ENCODE measurements at regions not wholly inside any gene's neighbourhood (a gene's known extent, or its start where the extent isn't known, plus 50 kb on each side); places are given as distances from the start of the nearest gene placed in this dataset.

DNA sequence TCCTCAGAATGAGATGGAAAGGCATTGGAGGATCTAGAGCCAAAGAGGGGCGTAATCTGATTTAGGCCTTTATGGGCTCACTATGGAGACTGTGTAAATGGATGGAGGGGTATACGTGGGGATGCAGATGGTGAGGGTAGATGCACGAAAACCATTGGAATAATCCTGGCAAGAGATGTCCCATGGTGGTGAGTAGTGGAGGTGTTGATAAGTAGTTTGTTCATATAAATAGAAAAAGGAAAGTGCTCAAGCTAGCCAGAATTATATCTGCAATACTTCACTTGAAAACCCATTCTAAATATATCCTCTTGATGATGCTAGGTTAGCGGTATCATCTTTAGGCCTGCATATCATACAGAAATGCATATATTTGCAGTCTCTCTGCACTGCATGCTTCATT lies 459.7 kb downstream of the CDH2 start:
- no peak overlapping the region for H3K27ac ChIP-seq
- H3K4me1 ChIP-seq: no peaks in the 10 kb centered on the region
- H3K9me3 ChIP-seq: no peaks in the 10 kb centered on the region
- DNase-seq (no peak), ATAC-seq (no peak)
- H3K4me3 ChIP-seq: no peak overlapping the region
- TF ChIP-seq, protein P1, sequence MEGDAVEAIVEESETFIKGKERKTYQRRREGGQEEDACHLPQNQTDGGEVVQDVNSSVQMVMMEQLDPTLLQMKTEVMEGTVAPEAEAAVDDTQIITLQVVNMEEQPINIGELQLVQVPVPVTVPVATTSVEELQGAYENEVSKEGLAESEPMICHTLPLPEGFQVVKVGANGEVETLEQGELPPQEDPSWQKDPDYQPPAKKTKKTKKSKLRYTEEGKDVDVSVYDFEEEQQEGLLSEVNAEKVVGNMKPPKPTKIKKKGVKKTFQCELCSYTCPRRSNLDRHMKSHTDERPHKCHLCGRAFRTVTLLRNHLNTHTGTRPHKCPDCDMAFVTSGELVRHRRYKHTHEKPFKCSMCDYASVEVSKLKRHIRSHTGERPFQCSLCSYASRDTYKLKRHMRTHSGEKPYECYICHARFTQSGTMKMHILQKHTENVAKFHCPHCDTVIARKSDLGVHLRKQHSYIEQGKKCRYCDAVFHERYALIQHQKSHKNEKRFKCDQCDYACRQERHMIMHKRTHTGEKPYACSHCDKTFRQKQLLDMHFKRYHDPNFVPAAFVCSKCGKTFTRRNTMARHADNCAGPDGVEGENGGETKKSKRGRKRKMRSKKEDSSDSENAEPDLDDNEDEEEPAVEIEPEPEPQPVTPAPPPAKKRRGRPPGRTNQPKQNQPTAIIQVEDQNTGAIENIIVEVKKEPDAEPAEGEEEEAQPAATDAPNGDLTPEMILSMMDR (IDR thresholded peaks at IDR 0.05): no peak
- H3K36me3 ChIP-seq (ENCODE audit: insufficient read depth in 1 of 2, low read depth in 1 of 2): no peaks in the 10 kb centered on the region
- H3K27me3 ChIP-seq (ENCODE audit: insufficient read depth in 3 of 3, low read length in 2 of 3): no peaks in the 10 kb centered on the region
- WGBS, 3 donors: 94 to 98% (median 96%) methylated on average over 4 of the region's 4 CpGs
- intact Hi-C loops (cut with DNase I): no loop called here

DNA sequence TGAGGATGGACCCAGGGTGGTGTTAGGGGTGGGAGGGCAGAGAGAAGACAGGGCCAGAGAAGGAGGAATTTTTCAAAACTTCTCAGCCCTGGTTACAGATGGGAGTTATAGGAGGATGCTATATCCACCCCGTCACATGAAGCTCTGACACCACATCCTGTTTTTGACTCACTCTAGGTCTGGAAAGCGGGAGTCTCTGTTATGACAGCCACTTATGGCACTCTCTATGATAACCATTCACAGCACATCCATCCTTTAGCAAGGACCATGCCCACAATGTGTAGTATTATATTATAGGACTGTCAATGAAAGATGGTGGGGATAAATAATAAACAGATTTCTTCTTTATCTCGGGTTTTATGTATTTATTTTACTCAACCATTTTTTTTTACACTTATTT lies 461.2 kb downstream of the CDH2 start:
- H3K27ac ChIP-seq: no peak overlapping the region

DNA sequence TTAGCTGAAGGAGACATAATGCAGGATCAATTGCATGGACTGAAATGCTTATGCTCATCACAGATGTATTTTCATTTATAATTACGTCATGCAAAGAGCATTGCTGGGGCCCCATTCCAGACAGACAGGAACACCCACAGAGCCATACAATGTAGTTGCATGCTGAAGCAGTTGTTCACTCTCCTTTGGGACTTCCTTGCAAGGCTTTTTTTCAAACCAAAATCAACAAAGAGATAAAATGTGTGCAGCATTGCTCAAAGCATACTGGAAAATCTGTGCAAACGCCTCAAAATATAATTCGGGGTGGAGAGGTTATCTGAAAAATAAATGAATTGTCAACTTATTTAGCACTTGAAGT lies 463.2 kb downstream of the CDH2 start:
- Histone ChIP-seq H3K36me3 (ENCODE audit: insufficient read depth in 1 of 2, low read depth in 1 of 2) (no peaks in the 10 kb centered on the region), H3K27ac (no peak overlapping the region), H3K27me3 (ENCODE audit: insufficient read depth in 3 of 3, low read length in 2 of 3) (no peaks in the 10 kb centered on the region), H3K4me1 (no peaks in the 10 kb centered on the region), H3K9me3 (no peaks in the 10 kb centered on the region), H3K4me3 (no peak overlapping the region)
- 23 to 28% (median 23%) methylated on average over 3 of the region's 3 CpGs for WGBS, 3 donors
- no peak for DNase-seq
- intact Hi-C loops (cut with DNase I): no loop called here
- no peak for ATAC-seq
- TF ChIP-seq, protein P1 (IDR thresholded peaks at IDR 0.05): no peak

More for the DNA sequence above, 461.2 kb downstream of the CDH2 start:
- Histone ChIP-seq H3K27me3 (ENCODE audit: insufficient read depth in 3 of 3, low read length in 2 of 3) (no peaks in the 10 kb centered on the region), H3K9me3 (no peaks in the 10 kb centered on the region), H3K4me1 (no peaks in the 10 kb centered on the region), H3K36me3 (ENCODE audit: insufficient read depth in 1 of 2, low read depth in 1 of 2) (no peaks in the 10 kb centered on the region), H3K4me3 (no peak overlapping the region)
- intact Hi-C loops (cut with DNase I): no loop called here
- ATAC-seq: no peak
- TF ChIP-seq, protein P1 (IDR thresholded peaks at IDR 0.05): no peak
- no peak for DNase-seq
- WGBS, 3 donors: 84 to 96% (median 88%) methylated on average over 3 of the region's 3 CpGs

DNA sequence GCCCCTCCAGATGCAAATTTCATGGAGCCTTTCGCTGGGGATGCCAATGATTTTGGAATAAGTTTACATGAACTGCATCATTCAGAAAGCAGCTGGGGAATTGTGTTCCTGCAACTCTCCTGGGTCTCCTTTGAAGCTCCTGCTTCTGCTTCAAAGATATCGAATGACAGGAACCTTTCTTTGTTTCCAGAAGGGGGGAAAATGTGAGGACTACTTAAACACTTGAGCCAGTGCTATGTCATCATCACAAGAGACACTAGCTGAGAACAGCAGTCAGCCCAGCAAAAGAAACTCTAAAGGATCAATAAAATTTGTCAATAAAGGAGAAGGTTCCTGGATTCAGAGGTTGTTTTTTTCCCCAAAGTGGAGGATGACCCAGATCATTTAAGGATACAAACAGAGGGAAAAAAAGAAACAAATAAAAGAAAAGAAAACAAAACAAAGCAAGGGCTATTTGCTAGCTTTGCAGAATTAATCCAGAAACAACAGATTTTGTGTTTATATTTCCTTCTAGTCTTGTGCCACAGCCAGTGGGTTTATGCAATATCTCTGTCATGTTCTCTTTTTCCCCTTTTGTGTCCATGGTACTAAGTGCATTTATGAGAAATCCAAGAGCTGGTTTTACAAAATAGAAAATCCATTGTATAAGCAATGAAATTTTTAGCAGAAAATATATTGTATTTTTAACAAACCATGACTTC lies 463.7 kb downstream of the CDH2 start:
- TF ChIP-seq, protein P1 (IDR thresholded peaks at IDR 0.05): no peak
- intact Hi-C loops (cut with DNase I): no loop called here
- ATAC-seq (no peak), DNase-seq (no peak)
- Histone ChIP-seq H3K27ac (no peak overlapping the region), H3K9me3 (no peaks in the 10 kb centered on the region), H3K4me1 (no peaks in the 10 kb centered on the region), H3K36me3 (ENCODE audit: insufficient read depth in 1 of 2, low read depth in 1 of 2) (no peaks in the 10 kb centered on the region), H3K27me3 (ENCODE audit: insufficient read depth in 3 of 3, low read length in 2 of 3) (no peaks in the 10 kb centered on the region), H3K4me3 (no peak overlapping the region)
- WGBS, 3 donors: 29 to 45% (median 32%) methylated on average over 2 of the region's 2 CpGs

DNA sequence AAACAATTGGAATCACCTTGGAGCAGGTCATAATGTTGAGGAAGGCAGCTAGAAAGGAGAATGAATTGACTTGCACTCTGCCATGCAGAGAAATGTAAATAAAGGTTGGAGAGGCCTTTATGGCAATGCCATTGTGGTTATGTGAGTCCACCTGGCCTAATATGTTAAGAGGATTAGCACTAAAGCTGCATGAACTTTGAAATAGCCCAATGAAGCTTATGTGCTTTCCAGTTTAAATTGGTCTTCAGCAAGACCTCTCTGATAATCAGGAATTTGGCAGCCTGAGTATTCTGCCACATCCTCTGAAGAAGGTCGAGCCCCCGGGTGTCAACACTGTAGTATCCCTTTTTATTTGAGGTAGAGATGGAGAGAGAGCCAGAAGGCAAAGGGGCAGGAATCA lies 464.9 kb downstream of the CDH2 start:
- Histone ChIP-seq H3K27me3 (ENCODE audit: insufficient read depth in 3 of 3, low read length in 2 of 3) (no peaks in the 10 kb centered on the region), H3K27ac (no peak overlapping the region), H3K4me3 (no peak overlapping the region), H3K36me3 (ENCODE audit: insufficient read depth in 1 of 2, low read depth in 1 of 2) (no peaks in the 10 kb centered on the region), H3K4me1 (no peaks in the 10 kb centered on the region), H3K9me3 (no peaks in the 10 kb centered on the region)
- 18 to 25% (median 20%) methylated on average over 2 of the region's 2 CpGs for WGBS, 3 donors
- no peak for ATAC-seq
- DNase-seq: no peak
- intact Hi-C loops (cut with DNase I): no loop called here
- TF ChIP-seq, protein P1 (IDR thresholded peaks at IDR 0.05): no peak

Data from psoas muscle (tissue), 7 donors.